H1 (cell line): ENCODE measurements at regions not wholly inside any gene's neighbourhood (a gene's known extent, or its start where the extent isn't known, plus 50 kb on each side); places are given as distances from the start of the nearest gene placed in this dataset.

Experiments
- ATF2 ChIP-seq: IDR thresholded peaks from 2 replicates; pipeline ENCODE4 v1.6.1; 2012; ENCODE audit warnings: low read length, inconsistent platforms
- FOSL1 ChIP-seq: IDR thresholded peaks from 2 replicates; pipeline ENCODE4 v1.6.1; 2011; ENCODE audit warnings: mild to moderate bottlenecking, low read depth, low read length, moderate library complexity; ENCODE audit not compliant: insufficient read depth

GRCh38 chr2:234376229-234376628 lies 120.7 kb downstream of the ARL4C start:
- TF ChIP-seq FOSL1 (no peak), ATF2 (no peak)
